HEK293 (cell line): ENCODE measurements at regions not wholly inside any gene's neighbourhood (a gene's known extent, or its start where the extent isn't known, plus 50 kb on each side); places are given as distances from the start of the nearest gene placed in this dataset.

Source experiments
- CTCF ChIA-PET: fragments of 350-600 bp; formaldehyde crosslinking; extraction: SDS; loops from one replicate; lab custom pipeline; 2021; ENCODE audit warnings: antibody characterized with exemption; lab: Yijun Ruan, JAX
- POLR2A ChIA-PET: fragments of 300-600 bp; formaldehyde crosslinking; extraction: SDS; loops from one replicate; lab custom pipeline; 2020; ENCODE audit warnings: antibody characterized with exemption, inconsistent platforms; lab: Yijun Ruan, JAX
- H3K27ac ChIP-seq: fragments of 200-500 bp; sonication (Bioruptor generic); 2 replicates; pipeline ENCODE4 v1.5.1; 2014; ENCODE audit warnings: low read depth, low read length, control low read depth, inconsistent platforms; ENCODE audit errors: extremely low read depth
- H3K36me3 ChIP-seq, 2 experiments: fragments of 200-500 bp in 1 of 2; sonication (Bioruptor generic) in 1 of 2; 1 replicate in 1 of 2; 2 replicates in 1 of 2; pipeline ENCODE4 v1.5.1; 2014 to 2017; ENCODE audit warnings: inconsistent platforms in 2 of 2, low read length in 2 of 2; ENCODE audit not compliant: control insufficient read depth in 2 of 2, insufficient read depth in 1 of 2
- H3K4me1 ChIP-seq: fragments of 200-500 bp; sonication (Bioruptor generic); 2 replicates; pipeline ENCODE4 v1.5.1; 2014; ENCODE audit warnings: mild to moderate bottlenecking, low read length, inconsistent platforms; ENCODE audit not compliant: control insufficient read depth, insufficient read depth
- H3K4me3 ChIP-seq: 2 replicates; pipeline ENCODE4 v1.5.1; 2011; ENCODE audit warnings: low read depth, mild to moderate bottlenecking, control low read depth, low read length, moderate library complexity
- H3K9me3 ChIP-seq: fragments of 200-500 bp; sonication (Bioruptor generic); 2 replicates; pipeline ENCODE4 v1.5.1; 2014; ENCODE audit warnings: low read depth, low read length, inconsistent platforms; ENCODE audit not compliant: control insufficient read depth, insufficient read depth
- EGR2 ChIP-seq: fragments of 450-650 bp; formaldehyde crosslinking; IDR thresholded peaks from 2 replicates; pipeline ENCODE4 v1.5.1; 2016; ENCODE audit warnings: low read depth, missing biosample characterization, missing genetic modification characterization
- KLF1 ChIP-seq: fragments of 450-650 bp; formaldehyde crosslinking; IDR thresholded peaks from 2 replicates; pipeline ENCODE4 v1.5.1; 2016; ENCODE audit warnings: missing biosample characterization, missing genetic modification characterization
- PRDM1 ChIP-seq: fragments of 450-650 bp; formaldehyde crosslinking; IDR thresholded peaks from 2 replicates; pipeline ENCODE4; 2016; ENCODE audit warnings: missing biosample characterization, missing genetic modification characterization
- SALL2 ChIP-seq: fragments of 450-650 bp; formaldehyde crosslinking; IDR thresholded peaks from 2 replicates; pipeline ENCODE4 v1.5.0; 2017; ENCODE audit warnings: missing biosample characterization, mild to moderate bottlenecking, missing genetic modification characterization, borderline replicate concordance
- SCRT2 ChIP-seq: fragments of 450-650 bp; formaldehyde crosslinking; IDR thresholded peaks from 2 replicates; pipeline ENCODE4 v1.5.1; 2016; ENCODE audit warnings: missing biosample characterization, missing genetic modification characterization
- SETDB1 ChIP-seq: IDR thresholded peaks from one replicate; pipeline ENCODE4 v1.6.1; 2017; ENCODE audit warnings: mild to moderate bottlenecking, low read length, moderate library complexity, mixed read lengths; ENCODE audit not compliant: insufficient read length
- ZBTB48 ChIP-seq: fragments of 450-650 bp; formaldehyde crosslinking; IDR thresholded peaks from 2 replicates; pipeline ENCODE4 v1.5.1; 2016; ENCODE audit warnings: missing biosample characterization, missing genetic modification characterization
- ZFP3 ChIP-seq: fragments of 450-650 bp; formaldehyde crosslinking; IDR thresholded peaks from 2 replicates; pipeline ENCODE4 v1.5.1; 2016; ENCODE audit warnings: low read depth, missing biosample characterization, missing genetic modification characterization
- ZNF10 ChIP-seq: fragments of 450-650 bp; formaldehyde crosslinking; IDR thresholded peaks from 2 replicates; pipeline ENCODE4 v1.5.1; 2017; ENCODE audit warnings: missing biosample characterization, missing genetic modification characterization
- ZNF157 ChIP-seq: fragments of 450-650 bp; formaldehyde crosslinking; IDR thresholded peaks from 2 replicates; pipeline ENCODE4 v1.5.1; 2016; ENCODE audit warnings: missing biosample characterization, missing genetic modification characterization
- ZNF175 ChIP-seq: fragments of 450-650 bp; formaldehyde crosslinking; IDR thresholded peaks from 2 replicates; pipeline ENCODE4 v1.5.1; 2016; ENCODE audit warnings: missing biosample characterization, missing genetic modification characterization
- ZNF19 ChIP-seq: fragments of 450-650 bp; formaldehyde crosslinking; IDR thresholded peaks from 2 replicates; pipeline ENCODE4; 2016; ENCODE audit warnings: missing biosample characterization, missing genetic modification characterization, low read depth
- ZNF266 ChIP-seq: fragments of 450-650 bp; formaldehyde crosslinking; IDR thresholded peaks from 2 replicates; pipeline ENCODE4 v1.5.1; 2016; ENCODE audit warnings: missing biosample characterization, missing genetic modification characterization, low read depth
- ZNF416 ChIP-seq: fragments of 450-650 bp; formaldehyde crosslinking; IDR thresholded peaks from 2 replicates; pipeline ENCODE4 v1.5.1; 2016; ENCODE audit warnings: missing biosample characterization, missing genetic modification characterization
- ZNF423 ChIP-seq: fragments of 450-650 bp; formaldehyde crosslinking; IDR thresholded peaks from 2 replicates; pipeline ENCODE4 v1.5.1; 2016; ENCODE audit warnings: missing biosample characterization, missing genetic modification characterization
- ZNF426 ChIP-seq: fragments of 450-650 bp; formaldehyde crosslinking; IDR thresholded peaks from 2 replicates; pipeline ENCODE4 v1.5.1; 2017; ENCODE audit warnings: missing biosample characterization, missing genetic modification characterization, mild to moderate bottlenecking, inconsistent platforms, moderate library complexity
- ZNF48 ChIP-seq: fragments of 450-650 bp; formaldehyde crosslinking; IDR thresholded peaks from 2 replicates; pipeline ENCODE4 v1.5.1; 2016; ENCODE audit warnings: missing biosample characterization, missing genetic modification characterization
- ZNF510 ChIP-seq: fragments of 450-650 bp; formaldehyde crosslinking; IDR thresholded peaks from 2 replicates; pipeline ENCODE4 v1.5.1; 2018; ENCODE audit warnings: mild to moderate bottlenecking, missing genetic modification characterization, missing biosample characterization; ENCODE audit not compliant: insufficient replicate concordance
- ZNF621 ChIP-seq: fragments of 450-650 bp; formaldehyde crosslinking; IDR thresholded peaks from 2 replicates; pipeline ENCODE4 v1.5.1; 2017; ENCODE audit warnings: missing biosample characterization, missing genetic modification characterization
- ZNF626 ChIP-seq: fragments of 450-650 bp; sonication (Bioruptor Pico); formaldehyde crosslinking; IDR thresholded peaks from 2 replicates; pipeline ENCODE4 v1.5.1; 2018; ENCODE audit warnings: missing biosample characterization, missing genetic modification characterization, inconsistent platforms
- ZNF658 ChIP-seq: fragments of 450-650 bp; formaldehyde crosslinking; IDR thresholded peaks from 2 replicates; pipeline ENCODE4; 2016; ENCODE audit warnings: missing biosample characterization, missing genetic modification characterization
- ZNF747 ChIP-seq: fragments of 450-650 bp; formaldehyde crosslinking; IDR thresholded peaks from 2 replicates; pipeline ENCODE4 v1.5.1; 2016; ENCODE audit warnings: missing biosample characterization, missing genetic modification characterization
- ZNF777 ChIP-seq: fragments of 450-650 bp; formaldehyde crosslinking; IDR thresholded peaks from 2 replicates; pipeline ENCODE4 v1.5.1; 2017; ENCODE audit warnings: missing biosample characterization, missing genetic modification characterization, borderline replicate concordance
- TF ChIP-seq, protein P1 (sequence below): fragments of 450-650 bp; formaldehyde crosslinking; IDR thresholded peaks from 2 replicates; pipeline ENCODE4 v1.5.1; 2016; ENCODE audit warnings: missing biosample characterization, missing genetic modification characterization
- TF ChIP-seq, protein P2 (sequence below): fragments of 450-650 bp; IDR thresholded peaks from 2 replicates; pipeline ENCODE4 v1.5.1; 2018; ENCODE audit warnings: missing biosample characterization, missing genetic modification characterization
- TF ChIP-seq, protein P3 (sequence below): fragments of 450-650 bp; IDR thresholded peaks from 2 replicates; pipeline ENCODE4 v1.5.1; 2018; ENCODE audit warnings: missing biosample characterization, mild to moderate bottlenecking, missing genetic modification characterization

DNA sequence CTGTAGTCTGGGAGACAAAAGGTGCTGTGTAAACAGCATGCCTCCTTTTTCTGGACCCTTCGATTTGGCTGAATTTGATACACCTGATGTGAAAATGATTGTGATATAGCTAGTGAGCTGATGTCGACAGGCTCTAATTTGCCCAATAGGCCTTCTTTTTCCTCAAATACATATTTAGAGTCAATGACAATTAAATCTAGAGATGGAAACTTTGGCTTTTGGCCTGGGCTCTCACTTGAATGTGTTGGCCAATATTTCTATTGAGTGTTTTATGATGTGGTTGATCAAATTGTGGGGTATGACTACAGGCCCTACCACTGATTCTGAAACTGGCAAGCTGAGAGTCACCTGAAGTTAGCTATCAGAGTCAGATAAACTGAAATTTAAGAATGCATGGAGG lies 151.8 kb upstream of the MEOX2 start (continued):
- TF ChIP-seq ZNF157 (no peak), SCRT2 (tag by site-specific recombination) (no peak)

DNA sequence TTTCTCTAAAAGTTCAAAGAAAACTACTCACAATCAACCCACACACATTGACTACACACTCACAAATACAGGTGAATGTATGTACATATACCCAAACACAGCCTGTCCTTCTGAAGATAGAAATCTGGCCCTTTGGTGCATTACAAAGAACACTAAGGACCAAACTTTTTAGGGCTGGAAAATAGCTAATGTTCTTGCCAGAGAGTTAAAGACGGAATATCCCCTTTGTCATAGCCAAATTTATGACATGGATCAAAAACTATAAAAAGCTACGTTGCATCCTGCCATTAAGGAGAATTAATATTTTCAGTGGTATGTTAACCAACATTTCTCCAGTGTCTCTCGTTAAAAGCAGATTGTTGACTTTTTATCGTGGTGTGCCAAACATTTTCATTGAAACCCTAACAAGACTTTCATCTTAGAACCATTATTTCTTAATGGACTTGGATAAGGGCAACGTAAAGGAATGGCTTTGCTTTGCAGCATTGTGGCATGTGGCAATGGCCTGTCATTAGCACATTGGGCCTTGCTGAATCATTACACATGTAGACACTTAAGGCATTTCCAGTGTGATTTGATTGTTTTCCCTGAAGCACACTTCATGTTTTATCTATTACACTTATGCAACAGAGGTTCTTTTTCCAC lies 150.9 kb upstream of the MEOX2 start:
- Histone ChIP-seq H3K36me3 (no peaks in the 10 kb centered on the region), H3K4me3 (no peak overlapping the region), H3K4me1 (no peaks in the 10 kb centered on the region), H3K27ac (no peak overlapping the region)
- ChIA-PET CTCF (no interaction called here), POLR2A (no interaction called here)
- no peak for TF ChIP-seq ZNF266 (tag by site-specific recombination)
- no peak for TF ChIP-seq ZNF10
- TF ChIP-seq, protein P1, sequence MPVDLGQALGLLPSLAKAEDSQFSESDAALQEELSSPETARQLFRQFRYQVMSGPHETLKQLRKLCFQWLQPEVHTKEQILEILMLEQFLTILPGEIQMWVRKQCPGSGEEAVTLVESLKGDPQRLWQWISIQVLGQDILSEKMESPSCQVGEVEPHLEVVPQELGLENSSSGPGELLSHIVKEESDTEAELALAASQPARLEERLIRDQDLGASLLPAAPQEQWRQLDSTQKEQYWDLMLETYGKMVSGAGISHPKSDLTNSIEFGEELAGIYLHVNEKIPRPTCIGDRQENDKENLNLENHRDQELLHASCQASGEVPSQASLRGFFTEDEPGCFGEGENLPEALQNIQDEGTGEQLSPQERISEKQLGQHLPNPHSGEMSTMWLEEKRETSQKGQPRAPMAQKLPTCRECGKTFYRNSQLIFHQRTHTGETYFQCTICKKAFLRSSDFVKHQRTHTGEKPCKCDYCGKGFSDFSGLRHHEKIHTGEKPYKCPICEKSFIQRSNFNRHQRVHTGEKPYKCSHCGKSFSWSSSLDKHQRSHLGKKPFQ (tag by site-specific recombination): no peak
- TF ChIP-seq ZNF423 (tag by site-specific recombination): no peak
- TF ChIP-seq ZNF426 (tag by site-specific recombination): no peak
- TF ChIP-seq ZNF175 (tag by site-specific recombination): no peak
- TF ChIP-seq EGR2 (tag by site-specific recombination): no peak
- no peak for TF ChIP-seq SALL2 (tag by site-specific recombination)
- no peak for TF ChIP-seq ZNF626 (tag by site-specific recombination)
- no peak for TF ChIP-seq ZNF416 (tag by site-specific recombination)
- TF ChIP-seq, protein P2, sequence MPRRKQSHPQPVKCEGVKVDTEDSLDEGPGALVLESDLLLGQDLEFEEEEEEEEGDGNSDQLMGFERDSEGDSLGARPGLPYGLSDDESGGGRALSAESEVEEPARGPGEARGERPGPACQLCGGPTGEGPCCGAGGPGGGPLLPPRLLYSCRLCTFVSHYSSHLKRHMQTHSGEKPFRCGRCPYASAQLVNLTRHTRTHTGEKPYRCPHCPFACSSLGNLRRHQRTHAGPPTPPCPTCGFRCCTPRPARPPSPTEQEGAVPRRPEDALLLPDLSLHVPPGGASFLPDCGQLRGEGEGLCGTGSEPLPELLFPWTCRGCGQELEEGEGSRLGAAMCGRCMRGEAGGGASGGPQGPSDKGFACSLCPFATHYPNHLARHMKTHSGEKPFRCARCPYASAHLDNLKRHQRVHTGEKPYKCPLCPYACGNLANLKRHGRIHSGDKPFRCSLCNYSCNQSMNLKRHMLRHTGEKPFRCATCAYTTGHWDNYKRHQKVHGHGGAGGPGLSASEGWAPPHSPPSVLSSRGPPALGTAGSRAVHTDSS: no peak
- no peak for TF ChIP-seq ZNF777 (tag by site-specific recombination)
- TF ChIP-seq ZBTB48 (tag by site-specific recombination): no peak
- TF ChIP-seq ZNF658: no peak
- TF ChIP-seq PRDM1 (tag by site-specific recombination): no peak
- TF ChIP-seq, protein P3, sequence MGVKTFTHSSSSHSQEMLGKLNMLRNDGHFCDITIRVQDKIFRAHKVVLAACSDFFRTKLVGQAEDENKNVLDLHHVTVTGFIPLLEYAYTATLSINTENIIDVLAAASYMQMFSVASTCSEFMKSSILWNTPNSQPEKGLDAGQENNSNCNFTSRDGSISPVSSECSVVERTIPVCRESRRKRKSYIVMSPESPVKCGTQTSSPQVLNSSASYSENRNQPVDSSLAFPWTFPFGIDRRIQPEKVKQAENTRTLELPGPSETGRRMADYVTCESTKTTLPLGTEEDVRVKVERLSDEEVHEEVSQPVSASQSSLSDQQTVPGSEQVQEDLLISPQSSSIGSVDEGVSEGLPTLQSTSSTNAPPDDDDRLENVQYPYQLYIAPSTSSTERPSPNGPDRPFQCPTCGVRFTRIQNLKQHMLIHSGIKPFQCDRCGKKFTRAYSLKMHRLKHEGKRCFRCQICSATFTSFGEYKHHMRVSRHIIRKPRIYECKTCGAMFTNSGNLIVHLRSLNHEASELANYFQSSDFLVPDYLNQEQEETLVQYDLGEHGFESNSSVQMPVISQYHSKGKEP (tag by site-specific recombination): no peak
- TF ChIP-seq ZNF747 (tag by site-specific recombination): no peak
- TF ChIP-seq KLF1 (tag by site-specific recombination): no peak
- no peak for TF ChIP-seq ZNF510 (tag by site-specific recombination)
- TF ChIP-seq, all 188 proteins: peak for 0
- no peaks in the 10 kb centered on the region for H3K9me3 ChIP-seq

DNA sequence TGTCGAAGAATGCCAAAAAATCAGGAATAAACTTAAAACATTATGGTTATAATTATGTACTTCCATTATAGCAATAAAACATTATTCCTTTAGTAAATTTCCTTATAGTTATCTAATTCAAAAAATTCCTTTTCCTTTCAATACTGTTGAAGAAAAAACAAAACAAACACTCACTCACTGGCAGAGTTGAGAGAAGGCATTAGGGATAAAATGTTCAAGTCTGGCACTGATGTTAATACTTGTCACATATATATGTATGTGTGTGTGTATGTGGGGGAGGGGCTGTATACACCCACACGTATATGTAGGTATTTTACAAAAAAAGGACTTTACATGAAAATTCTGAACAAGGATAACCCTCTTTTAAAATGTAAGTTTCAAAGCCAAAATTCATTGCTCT lies 150.2 kb upstream of the MEOX2 start:
- no peaks in the 10 kb centered on the region for H3K36me3 ChIP-seq
- H3K4me3 ChIP-seq: no peak overlapping the region
- ChIA-PET POLR2A (interaction anchor here (0.7 kb wide), 2 partner anchors 14 to 152 kb away, joined by 4 read pairs; no protein-coding TSS in a partner anchor), CTCF (no interaction called here)
- TF ChIP-seq EGR2 (tag by site-specific recombination): no peak
- no peak for TF ChIP-seq ZNF48 (tag by site-specific recombination)
- TF ChIP-seq SETDB1: no peak
- TF ChIP-seq ZNF19 (tag by site-specific recombination): no peak
- TF ChIP-seq, protein P1 (tag by site-specific recombination): no peak
- no peak for TF ChIP-seq ZFP3 (tag by site-specific recombination)
- TF ChIP-seq ZNF621 (tag by site-specific recombination): no peak
- no peaks in the 10 kb centered on the region for H3K4me1 ChIP-seq
- no peaks in the 10 kb centered on the region for H3K9me3 ChIP-seq
- H3K27ac ChIP-seq: no peak overlapping the region
